GM13977 (cell line): ENCODE measurements at regions not wholly inside any gene's neighbourhood (a gene's known extent, or its start where the extent isn't known, plus 50 kb on each side); places are given as distances from the start of the nearest gene placed in this dataset.
A peak's percentile ranks its signal among the peaks of the same experiment; 100 is the strongest.

Source experiments
- DNase-seq: peaks from one replicate; pipeline ENCODE4 v3.0.0; 2012; ENCODE audit warnings: low spot score
- CTCF ChIP-seq: IDR thresholded peaks from 2 replicates; pipeline ENCODE4 v1.5.1; 2012; ENCODE audit warnings: mild to moderate bottlenecking, control low read depth; ENCODE audit not compliant: insufficient read depth; ENCODE audit errors: extremely low read depth, missing control alignments
- in situ Hi-C: fragments of 300-500 bp; cut with MboI; formaldehyde crosslinking; loops from one replicate; pipeline ENCODE4 v1.12.0; 2022; ENCODE audit warnings: low sequenced_read_pairs, low pct_unique_long_range_greater_than_20kb, mixed read lengths, inconsistent platforms; ENCODE audit not compliant: unreplicated experiment

- in situ Hi-C loops = no loop called here
- no peak for TF ChIP-seq CTCF
Observed at GRCh38 chr22:23512348-23512705, 67.8 kb downstream of the IGLL1 start.

GRCh38 chr22:23511627-23512347 lies 68.3 kb downstream of the IGLL1 start:
- in situ Hi-C loops = no loop called here
- no peak for TF ChIP-seq CTCF
- no peak for DNase-seq

More at GRCh38 chr22:23512348-23512705, 67.8 kb downstream of the IGLL1 start:
- no peak for DNase-seq

- no peak for DNase-seq
- in situ Hi-C loops = no loop called here
- no peak for TF ChIP-seq CTCF
Observed at GRCh38 chr22:23509571-23510302, 70.4 kb downstream of the IGLL1 start.

GRCh38 chr22:23504516-23504915 lies 75.6 kb downstream of the IGLL1 start:
- DNase-seq = peak; percentile 5
- in situ Hi-C loops = no loop called here
- no peak for TF ChIP-seq CTCF

- no peak for TF ChIP-seq CTCF
- peak; percentile 7 for DNase-seq
- in situ Hi-C loops = no loop called here
Observed at GRCh38 chr22:23503736-23504440, 76.2 kb downstream of the IGLL1 start.

GRCh38 chr22:23503142-23503541 lies 76.9 kb downstream of the IGLL1 start:
- TF ChIP-seq CTCF = no peak
- in situ Hi-C loops = no loop called here
- DNase-seq = peak; percentile 12
